H1 (cell line): ENCODE measurements at regions not wholly inside any gene's neighbourhood (a gene's known extent, or its start where the extent isn't known, plus 50 kb on each side); places are given as distances from the start of the nearest gene placed in this dataset.

Experiments used
- CTCF ChIA-PET: fragments of 300-600 bp; sonication (Branson Sonifier 250); formaldehyde crosslinking; loops from one replicate; lab custom pipeline; 2021; ENCODE audit not compliant: partially characterized antibody; lab: Charles Lee
- POLR2A ChIA-PET: fragments of 300-600 bp; sonication (Branson Sonifier 250); formaldehyde crosslinking; loops from one replicate; lab custom pipeline; 2021; ENCODE audit warnings: inconsistent platforms; ENCODE audit not compliant: partially characterized antibody; lab: Charles Lee
- DNase-seq, 2 experiments: peaks; one replicate each; pipeline versions ENCODE4 v3.0.0 to v3.0.0-alpha.2; 2010 to 2022; ENCODE audit warnings: low spot score in 2 of 2, low read depth in 1 of 2, mixed read lengths in 1 of 2
- FAIRE-seq: peaks from 2 replicates; lab custom pipeline; 2011; peaks lifted over from hg19 to GRCh38; lab: Jason Lieb, UNC
- H2AFZ ChIP-seq: 2 replicates; pipeline ENCODE4 v1.8.1; 2012; ENCODE audit warnings: low read length, inconsistent platforms
- H2AK5ac ChIP-seq: 2 replicates; pipeline ENCODE4 v1.6.1; 2013; ENCODE audit warnings: low read depth, low read length
- H2BK120ac ChIP-seq: replicated peaks from 2 replicates; pipeline ENCODE3; 2013; ENCODE audit warnings: low read depth, low read length, inconsistent platforms
- H2BK12ac ChIP-seq: 2 replicates; pipeline ENCODE4 v1.6.1; 2013; ENCODE audit warnings: low read depth, low read length
- H2BK15ac ChIP-seq: 2 replicates; pipeline ENCODE4 v1.6.1; 2013; ENCODE audit warnings: low read length
- H2BK20ac ChIP-seq: 2 replicates; pipeline ENCODE4 v1.6.1; 2013; ENCODE audit warnings: low read length
- H2BK5ac ChIP-seq: 2 replicates; pipeline ENCODE4 v1.6.1; 2013; ENCODE audit warnings: low read depth, low read length
- H3K14ac ChIP-seq: 2 replicates; pipeline ENCODE4 v1.6.1; 2013; ENCODE audit warnings: inconsistent platforms; ENCODE audit not compliant: insufficient read length
- H3K18ac ChIP-seq: 2 replicates; pipeline ENCODE4 v1.6.1; 2013; ENCODE audit warnings: low read length; ENCODE audit errors: extremely low read depth
- H3K23ac ChIP-seq: 2 replicates; pipeline ENCODE4 v1.6.1; 2013; ENCODE audit warnings: inconsistent platforms; ENCODE audit not compliant: insufficient read length
- H3K23me2 ChIP-seq: 2 replicates; pipeline ENCODE4 v1.6.1; 2013; ENCODE audit warnings: low read depth, low read length
- H3K27ac ChIP-seq: 2 replicates; pipeline ENCODE4 v1.6.1; 2011; ENCODE audit warnings: low read depth, low read length, inconsistent platforms
- H3K27me3 ChIP-seq, 4 experiments: replicated peaks in 1 of 4; 1 replicate in 1 of 4; 2 replicates in 3 of 4; pipeline versions ENCODE4 v1.6.1 to v1.8.1; 2011 to 2013; ENCODE audit warnings: low read length in 3 of 4, mild to moderate bottlenecking in 3 of 4, inconsistent platforms in 2 of 4, mixed read lengths in 2 of 4, moderate library complexity in 1 of 4; ENCODE audit not compliant: control insufficient read depth in 3 of 4, insufficient read depth in 3 of 4; ENCODE audit errors: extremely low read depth in 1 of 4
- H3K36me3 ChIP-seq, 4 experiments: 2 replicates each; pipeline versions ENCODE4 v1.6.1 to v1.8.1; 2011 to 2013; ENCODE audit warnings: mild to moderate bottlenecking in 4 of 4, low read length in 3 of 4, moderate library complexity in 2 of 4, control low read depth in 1 of 4, inconsistent platforms in 1 of 4; ENCODE audit not compliant: insufficient read depth in 4 of 4, control insufficient read depth in 2 of 4
- H3K4ac ChIP-seq: replicated peaks from 2 replicates; pipeline ENCODE3; 2013; ENCODE audit warnings: low read length, low read depth, mixed read lengths, inconsistent platforms; ENCODE audit not compliant: insufficient read length
- H3K4me1 ChIP-seq, 4 experiments: replicated peaks in 1 of 4; 1 replicate in 1 of 4; 2 replicates in 3 of 4; pipeline versions ENCODE4 v1.6.1 to v1.8.1; 2011 to 2013; ENCODE audit warnings: low read length in 3 of 4, inconsistent platforms in 2 of 4, mixed read lengths in 1 of 4; ENCODE audit not compliant: insufficient read depth in 4 of 4, control insufficient read depth in 3 of 4
- H3K4me2 ChIP-seq, 2 experiments: 2 replicates each; pipeline versions ENCODE4 v1.6.1 to v1.8.1; 2011 to 2013; ENCODE audit warnings: low read depth in 2 of 2, low read length in 2 of 2, control low read depth in 1 of 2, inconsistent platforms in 1 of 2, mild to moderate bottlenecking in 1 of 2; ENCODE audit not compliant: insufficient read depth in 1 of 2
- H3K4me3 ChIP-seq, 4 experiments: fragments of 200-600, 300-600 bp in 1 of 4; sonication (generic), shearing (Covaris generic), sonication (Bioruptor Twin) in 1 of 4; 2 replicates each; pipeline versions ENCODE4 v1.5.1 to v1.8.1; 2011 to 2016; ENCODE audit warnings: low read length in 4 of 4, low read depth in 3 of 4, control low read depth in 2 of 4, inconsistent platforms in 2 of 4, mild to moderate bottlenecking in 2 of 4, mixed read lengths in 1 of 4, moderate library complexity in 1 of 4; ENCODE audit not compliant: insufficient read depth in 2 of 4; ENCODE audit errors: extremely low read depth in 1 of 4
- H3K56ac ChIP-seq: replicated peaks from 2 replicates; pipeline ENCODE3; 2013; ENCODE audit warnings: low read depth, mild to moderate bottlenecking, mixed read lengths, low read length, inconsistent platforms; ENCODE audit not compliant: insufficient read length
- H3K79me1 ChIP-seq: 2 replicates; pipeline ENCODE4 v1.6.1; 2013; ENCODE audit warnings: low read depth, low read length, control low read depth
- H3K79me2 ChIP-seq, 2 experiments: 2 replicates each; pipeline versions ENCODE4 v1.6.1 to v1.8.1; 2012 to 2013; ENCODE audit warnings: low read length in 2 of 2, mild to moderate bottlenecking in 2 of 2, inconsistent platforms in 1 of 2; ENCODE audit not compliant: insufficient read depth in 2 of 2, control insufficient read depth in 1 of 2
- H3K9ac ChIP-seq, 4 experiments: replicated peaks in 1 of 4; 1 replicate in 1 of 4; 2 replicates in 3 of 4; pipeline versions ENCODE4 v1.6.1 to v1.8.1; 2011 to 2013; ENCODE audit warnings: low read depth in 3 of 4, low read length in 3 of 4, control low read depth in 2 of 4, mild to moderate bottlenecking in 2 of 4, moderate library complexity in 2 of 4, inconsistent platforms in 1 of 4; ENCODE audit errors: extremely low read depth in 1 of 4
- H3K9me3 ChIP-seq, 2 experiments: 2 replicates each; pipeline versions ENCODE4 v1.6.1 to v1.8.1; 2012 to 2013; ENCODE audit warnings: mild to moderate bottlenecking in 2 of 2, moderate library complexity in 2 of 2, control low read depth in 1 of 2, inconsistent platforms in 1 of 2, low read depth in 1 of 2, low read length in 1 of 2, mixed read lengths in 1 of 2; ENCODE audit not compliant: insufficient read depth in 2 of 2
- H4K20me1 ChIP-seq, 2 experiments: replicated peaks in 1 of 2; 2 replicates each; pipeline versions ENCODE3 to v1.8.1; 2011 to 2013; ENCODE audit warnings: inconsistent platforms in 2 of 2, low read length in 2 of 2, mild to moderate bottlenecking in 1 of 2; ENCODE audit not compliant: insufficient read depth in 2 of 2, control insufficient read depth in 1 of 2
- H4K5ac ChIP-seq: 2 replicates; pipeline ENCODE4 v1.6.1; 2013; ENCODE audit warnings: low read length, low read depth, mixed read lengths, inconsistent platforms; ENCODE audit not compliant: insufficient read length
- H4K8ac ChIP-seq: 2 replicates; pipeline ENCODE4 v1.8.0; 2013; ENCODE audit warnings: mild to moderate bottlenecking, moderate library complexity, low read length, inconsistent platforms; ENCODE audit not compliant: insufficient read depth; ENCODE audit errors: extremely low read depth
- H4K91ac ChIP-seq: replicated peaks from 2 replicates; pipeline ENCODE3; 2013; ENCODE audit warnings: low read length, mixed read lengths, inconsistent platforms; ENCODE audit not compliant: insufficient read length
- CBX8 ChIP-seq: fragments of 300-800, 300-1000 bp; sonication (generic); IDR thresholded peaks from 2 replicates; pipeline ENCODE4 v1.7.1; 2016; ENCODE audit warnings: low read depth, low read length, borderline replicate concordance
- CEBPB ChIP-seq: IDR thresholded peaks from 2 replicates; pipeline ENCODE4 v1.6.1; 2012; ENCODE audit warnings: low read depth, low read length
- GABPA ChIP-seq: IDR thresholded peaks from 2 replicates; pipeline ENCODE4 v1.6.1; 2011; ENCODE audit warnings: mild to moderate bottlenecking, low read length, moderate library complexity, borderline replicate concordance; ENCODE audit not compliant: insufficient read depth
- KDM1A ChIP-seq: fragments of 200-600, 300-600 bp; sonication (generic); IDR thresholded peaks from 2 replicates; pipeline ENCODE4 v1.7.1; 2016; ENCODE audit warnings: mild to moderate bottlenecking, low read length, borderline replicate concordance
- RFX5 ChIP-seq: IDR thresholded peaks from 2 replicates; pipeline ENCODE4 v1.6.1; 2011; ENCODE audit warnings: low read depth, low read length, improper control_type of control experiment, borderline replicate concordance
- RXRA ChIP-seq: IDR thresholded peaks from 2 replicates; pipeline ENCODE4 v1.6.1; 2011; ENCODE audit warnings: low read depth, mild to moderate bottlenecking, low read length, moderate library complexity; ENCODE audit not compliant: insufficient read depth
- SP1 ChIP-seq: IDR thresholded peaks from 2 replicates; pipeline ENCODE4 v1.6.1; 2011; ENCODE audit warnings: low read depth, low read length
- SP2 ChIP-seq: IDR thresholded peaks from 2 replicates; pipeline ENCODE4 v1.6.1; 2012; ENCODE audit warnings: mild to moderate bottlenecking, low read length, inconsistent platforms
- TCF12 ChIP-seq: IDR thresholded peaks from 2 replicates; pipeline ENCODE4 v1.6.1; 2011; ENCODE audit warnings: low read depth, mild to moderate bottlenecking, low read length
- YY1 ChIP-seq: IDR thresholded peaks from 2 replicates; pipeline ENCODE4 v1.6.1; 2011; ENCODE audit warnings: low read depth, mild to moderate bottlenecking, low read length
- WGBS, 2 experiments: shearing (Covaris generic) in 1 of 2; methylation state at CpG; one replicate each; pipeline versions ENCODE4 v1.1.6 to v1.1.7; 2013 to 2015; ENCODE audit warnings: low lambda C conversion rate in 2 of 2, mixed read lengths in 2 of 2, inconsistent platforms in 1 of 2, low coverage in 1 of 2, missing lambda C conversion rate in 1 of 2; ENCODE audit not compliant: insufficient replicate concordance in 2 of 2, insufficient coverage in 1 of 2, insufficient read length in 1 of 2; ENCODE audit errors: extremely low coverage in 1 of 2, missing lambda C conversion rate in 1 of 2; 5-methylcytosine and 5-hydroxymethylcytosine counted together
- TF ChIP-seq, protein P1 (sequence below): IDR thresholded peaks from 2 replicates; pipeline ENCODE4 v1.6.1; 2012; ENCODE audit warnings: inconsistent platforms
- TF ChIP-seq, protein P2 (sequence below), 3 experiments: IDR thresholded peaks; 1 replicate in 2 of 3; 2 replicates in 1 of 3; pipeline versions ENCODE4 v1.5.1 to v1.6.1; 2011; ENCODE audit warnings: low read length in 3 of 3, mild to moderate bottlenecking in 3 of 3, inconsistent platforms in 2 of 3, low read depth in 1 of 3, moderate library complexity in 1 of 3; ENCODE audit not compliant: insufficient read depth in 1 of 3; ENCODE audit errors: control extremely low read depth in 1 of 3

DNA sequence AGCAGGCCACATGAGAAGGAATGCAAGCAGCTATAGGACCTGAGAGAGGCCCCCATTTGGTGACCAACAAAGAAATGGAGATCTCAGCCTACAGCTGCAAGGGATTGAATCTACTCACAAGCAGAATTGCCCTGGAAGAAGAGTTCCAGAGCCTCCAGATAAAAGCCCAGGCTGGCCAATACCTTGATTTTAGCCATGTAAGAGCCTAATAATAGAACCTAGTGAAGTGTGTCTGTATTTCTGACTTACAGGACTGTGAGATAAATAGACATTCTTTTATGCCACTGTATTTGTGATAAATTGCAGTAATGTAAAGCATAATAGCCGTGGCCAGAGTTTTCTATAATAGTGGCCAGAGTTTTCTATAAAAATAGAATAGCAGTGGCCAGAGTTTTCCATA lies 254.6 kb downstream of the PYDC2 start:
- Histone ChIP-seq H3K79me1 (no peaks in the 10 kb centered on the region), H3K4me1 (no peaks in the 10 kb centered on the region), H3K36me3 (no peaks in the 10 kb centered on the region), H2BK12ac (no peak overlapping the region), H4K20me1 (no peaks in the 10 kb centered on the region), H3K14ac (no peak overlapping the region), H3K27me3 (no peaks in the 10 kb centered on the region), H4K5ac (no peak overlapping the region), H3K18ac (no peak overlapping the region), H2AK5ac (no peak overlapping the region), H3K56ac (no peak overlapping the region), H2BK15ac (no peak overlapping the region), H2BK5ac (no peak overlapping the region), H4K8ac (no peak overlapping the region), H3K79me2 (no peaks in the 10 kb centered on the region), H3K4me2 (no peak overlapping the region), H4K91ac (no peak overlapping the region), H2AFZ (peak overlapping the region; percentile 90), H3K23ac (no peak overlapping the region), H3K23me2 (no peaks in the 10 kb centered on the region), H3K27ac (no peak overlapping the region), H3K9me3 (no peaks in the 10 kb centered on the region), H3K4me3 (no peak overlapping the region), H2BK20ac (no peak overlapping the region), H3K9ac (no peak overlapping the region), H2BK120ac (no peak overlapping the region), H3K4ac (no peak overlapping the region)
- 100% methylated on average over 1 of the region's 1 CpG; no CpG with 5 or more reads in 1 of the 2 experiments for WGBS, 2 experiments
- CTCF ChIA-PET, result no interaction called here
- POLR2A ChIA-PET, result no interaction called here
- DNase-seq, result no peak
- no peak for FAIRE-seq
- no peak for TF ChIP-seq CBX8
- no peak for TF ChIP-seq GABPA
- TF ChIP-seq, protein P1, sequence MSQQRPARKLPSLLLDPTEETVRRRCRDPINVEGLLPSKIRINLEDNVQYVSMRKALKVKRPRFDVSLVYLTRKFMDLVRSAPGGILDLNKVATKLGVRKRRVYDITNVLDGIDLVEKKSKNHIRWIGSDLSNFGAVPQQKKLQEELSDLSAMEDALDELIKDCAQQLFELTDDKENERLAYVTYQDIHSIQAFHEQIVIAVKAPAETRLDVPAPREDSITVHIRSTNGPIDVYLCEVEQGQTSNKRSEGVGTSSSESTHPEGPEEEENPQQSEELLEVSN, result no peak
- TF ChIP-seq YY1, result no peak
- TF ChIP-seq TCF12, result no peak
- TF ChIP-seq CEBPB, result no peak
- TF ChIP-seq RXRA, result no peak
- no peak for TF ChIP-seq RFX5
- TF ChIP-seq SP2, result no peak
- TF ChIP-seq SP1, result no peak
- TF ChIP-seq, protein P2, sequence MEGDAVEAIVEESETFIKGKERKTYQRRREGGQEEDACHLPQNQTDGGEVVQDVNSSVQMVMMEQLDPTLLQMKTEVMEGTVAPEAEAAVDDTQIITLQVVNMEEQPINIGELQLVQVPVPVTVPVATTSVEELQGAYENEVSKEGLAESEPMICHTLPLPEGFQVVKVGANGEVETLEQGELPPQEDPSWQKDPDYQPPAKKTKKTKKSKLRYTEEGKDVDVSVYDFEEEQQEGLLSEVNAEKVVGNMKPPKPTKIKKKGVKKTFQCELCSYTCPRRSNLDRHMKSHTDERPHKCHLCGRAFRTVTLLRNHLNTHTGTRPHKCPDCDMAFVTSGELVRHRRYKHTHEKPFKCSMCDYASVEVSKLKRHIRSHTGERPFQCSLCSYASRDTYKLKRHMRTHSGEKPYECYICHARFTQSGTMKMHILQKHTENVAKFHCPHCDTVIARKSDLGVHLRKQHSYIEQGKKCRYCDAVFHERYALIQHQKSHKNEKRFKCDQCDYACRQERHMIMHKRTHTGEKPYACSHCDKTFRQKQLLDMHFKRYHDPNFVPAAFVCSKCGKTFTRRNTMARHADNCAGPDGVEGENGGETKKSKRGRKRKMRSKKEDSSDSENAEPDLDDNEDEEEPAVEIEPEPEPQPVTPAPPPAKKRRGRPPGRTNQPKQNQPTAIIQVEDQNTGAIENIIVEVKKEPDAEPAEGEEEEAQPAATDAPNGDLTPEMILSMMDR (IDR thresholded peaks at IDR 0.05; ENCODE audit: control extremely low read depth in 1 of 3, insufficient read depth in 1 of 3, low read depth in 1 of 3, low read length in 3 of 3), result no peak
- no peak for TF ChIP-seq KDM1A
